ENCODE measurements at regions not wholly inside any gene's neighbourhood (a gene's known extent, or its start where the extent isn't known, plus 50 kb on each side); places are given as distances from the start of the nearest gene placed in this dataset.
A peak's percentile ranks its signal among the peaks of the same experiment; 100 is the strongest.
"Not testable (repeated sequence)": the region's sequence is repeated elsewhere in the genome, so short reads cannot be mapped to it uniquely, and the experiment has no call there.

DNA sequence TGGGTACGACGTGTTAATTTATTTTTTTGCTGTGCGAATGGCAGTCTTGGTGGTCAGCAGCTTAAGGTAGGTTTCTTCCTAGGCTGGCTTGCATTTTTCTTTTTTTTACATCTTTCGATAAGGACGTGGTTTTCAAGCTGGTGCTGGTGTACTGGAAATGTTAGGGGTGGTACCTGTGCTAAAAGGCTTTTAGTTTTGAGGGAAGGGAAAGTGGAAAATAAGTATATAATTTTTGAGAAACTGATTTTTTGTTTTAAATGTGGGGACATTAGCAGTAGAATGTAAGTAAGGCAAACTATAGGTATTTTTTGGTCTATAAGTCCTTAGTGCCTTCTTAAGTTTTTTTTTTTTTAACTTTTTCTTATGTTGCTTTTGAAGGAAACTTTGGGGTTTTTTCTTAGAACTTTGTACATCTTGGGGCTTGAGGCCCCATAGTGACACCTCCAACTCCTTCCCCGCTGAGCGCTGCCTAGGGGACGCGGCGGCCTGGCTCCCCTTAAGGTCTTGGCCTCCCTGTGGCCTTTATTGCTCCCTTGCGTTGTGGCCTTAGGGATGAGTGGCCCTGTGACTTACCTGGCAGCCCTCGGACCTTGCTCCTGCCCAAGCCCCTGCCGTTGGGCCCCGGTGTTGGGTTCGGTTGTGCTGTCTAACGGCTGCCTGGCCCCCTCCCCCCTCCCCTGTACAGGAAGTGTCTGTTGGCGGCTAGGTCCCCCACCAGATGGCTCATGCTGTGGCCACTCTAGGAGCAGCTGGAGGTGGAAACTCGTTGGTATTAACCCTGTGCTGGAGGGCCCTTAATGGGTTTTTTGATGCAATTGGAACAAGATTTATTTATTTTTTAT, 88.0 kb upstream of the RPRML start:
- peak; percentile 95 for ATAC-seq (ENCODE audit: low FRiP score)

DNA sequence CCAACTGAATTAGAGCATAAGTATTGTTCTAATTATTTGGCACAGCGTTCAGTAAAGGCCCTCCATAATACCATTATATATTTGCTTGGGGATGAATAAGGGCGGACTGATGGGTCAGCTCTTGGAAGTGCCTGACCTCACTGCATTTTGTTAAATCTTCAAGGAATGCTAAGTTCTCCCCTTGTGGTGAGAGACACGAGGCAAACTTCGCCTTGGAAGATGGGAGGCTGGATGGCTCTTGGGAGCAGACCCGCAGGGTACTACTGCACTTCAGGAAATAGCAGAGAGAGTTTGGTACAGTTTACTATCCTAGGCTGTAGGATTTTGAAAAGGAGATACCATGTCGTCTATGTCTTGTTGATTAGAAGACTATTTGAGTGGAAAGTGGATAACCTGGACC, 87.0 kb upstream of the RPRML start:
- TF ChIP-seq, protein P1, sequence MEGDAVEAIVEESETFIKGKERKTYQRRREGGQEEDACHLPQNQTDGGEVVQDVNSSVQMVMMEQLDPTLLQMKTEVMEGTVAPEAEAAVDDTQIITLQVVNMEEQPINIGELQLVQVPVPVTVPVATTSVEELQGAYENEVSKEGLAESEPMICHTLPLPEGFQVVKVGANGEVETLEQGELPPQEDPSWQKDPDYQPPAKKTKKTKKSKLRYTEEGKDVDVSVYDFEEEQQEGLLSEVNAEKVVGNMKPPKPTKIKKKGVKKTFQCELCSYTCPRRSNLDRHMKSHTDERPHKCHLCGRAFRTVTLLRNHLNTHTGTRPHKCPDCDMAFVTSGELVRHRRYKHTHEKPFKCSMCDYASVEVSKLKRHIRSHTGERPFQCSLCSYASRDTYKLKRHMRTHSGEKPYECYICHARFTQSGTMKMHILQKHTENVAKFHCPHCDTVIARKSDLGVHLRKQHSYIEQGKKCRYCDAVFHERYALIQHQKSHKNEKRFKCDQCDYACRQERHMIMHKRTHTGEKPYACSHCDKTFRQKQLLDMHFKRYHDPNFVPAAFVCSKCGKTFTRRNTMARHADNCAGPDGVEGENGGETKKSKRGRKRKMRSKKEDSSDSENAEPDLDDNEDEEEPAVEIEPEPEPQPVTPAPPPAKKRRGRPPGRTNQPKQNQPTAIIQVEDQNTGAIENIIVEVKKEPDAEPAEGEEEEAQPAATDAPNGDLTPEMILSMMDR (IDR thresholded peaks at IDR 0.05) = no peak
- ATAC-seq (ENCODE audit: low FRiP score) = no peak
- DNase-seq (ENCODE audit: low spot score) = no peak

More for the DNA sequence above, 88.0 kb upstream of the RPRML start:
- DNase-seq (ENCODE audit: low spot score) = peak; percentile 37
- TF ChIP-seq, protein P1 (IDR thresholded peaks at IDR 0.05) = no peak

DNA sequence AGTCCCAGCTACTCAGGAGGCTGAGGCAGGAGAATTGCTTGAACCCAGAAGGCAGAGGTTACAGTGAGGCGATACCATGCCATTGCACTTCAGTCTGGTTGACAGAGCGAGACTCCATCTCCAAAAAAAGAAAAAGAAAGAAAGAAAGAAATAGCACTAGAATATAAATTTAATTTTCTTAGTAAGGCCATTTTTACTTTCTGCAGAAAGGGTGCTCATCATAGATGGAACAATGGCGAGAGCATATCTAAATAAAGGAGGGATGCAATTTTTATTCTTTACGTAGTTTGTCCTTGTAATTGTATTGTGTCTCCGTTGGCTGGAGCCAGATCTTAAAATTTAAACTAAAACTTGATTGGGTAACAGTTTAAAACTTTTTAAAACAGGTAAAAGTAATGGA, 85.6 kb upstream of the RPRML start:
- TF ChIP-seq, protein P1 (IDR thresholded peaks at IDR 0.05) = no peak
- DNase-seq (ENCODE audit: low spot score) = no peak
- ATAC-seq (ENCODE audit: low FRiP score) = no peak

DNA sequence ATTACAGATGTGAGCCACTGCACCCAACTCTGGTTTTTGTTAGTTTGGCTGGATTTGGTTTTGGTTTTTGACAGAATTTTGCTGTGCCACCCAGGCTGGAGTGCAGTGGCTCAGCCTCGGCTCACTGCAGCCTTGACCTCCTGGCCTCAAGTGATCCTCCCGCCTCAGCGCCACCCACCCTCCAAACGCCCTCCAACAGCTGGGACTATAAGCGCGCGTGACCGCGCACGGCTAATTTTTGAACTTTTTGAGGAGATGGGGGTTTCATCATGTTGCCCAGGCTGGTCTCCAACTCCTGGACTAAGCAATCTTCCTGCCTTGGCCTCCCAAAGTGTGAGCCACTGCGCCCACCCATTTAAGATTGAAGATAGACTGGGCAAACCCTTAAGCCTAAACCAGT, 84.4 kb upstream of the RPRML start:
- no peak for ATAC-seq (ENCODE audit: low FRiP score)
- no peak for DNase-seq (ENCODE audit: low spot score)
- TF ChIP-seq, protein P1 (IDR thresholded peaks at IDR 0.05) = no peak

DNA sequence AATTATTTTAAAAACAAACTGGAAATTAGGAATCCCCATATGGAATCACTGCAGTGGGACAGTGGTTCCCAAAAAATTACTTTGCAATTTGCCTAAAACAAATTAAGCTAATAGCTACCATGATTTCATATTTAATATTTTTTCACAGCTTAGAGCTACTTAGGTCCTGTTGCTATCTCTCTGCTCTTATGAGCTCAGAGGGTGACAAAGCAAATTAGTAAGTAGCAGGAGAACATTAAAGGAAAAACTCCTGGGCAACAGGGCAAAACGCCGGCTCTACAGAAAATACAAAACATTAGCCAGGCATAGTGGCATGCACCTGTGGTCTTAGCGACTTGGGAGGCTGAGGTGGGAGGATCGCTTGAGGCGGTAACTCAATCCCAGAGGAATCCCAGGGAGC, 83.8 kb upstream of the RPRML start:
- not testable (repeated sequence) for DNase-seq (ENCODE audit: low spot score); ATAC-seq (ENCODE audit: low FRiP score)

- not testable (repeated sequence) for DNase-seq (ENCODE audit: low spot score); ATAC-seq (ENCODE audit: low FRiP score)
Observed at GRCh38 chr17:47060005-47060404, 81.0 kb upstream of the RPRML start.

GRCh38 chr17:47057830-47058229, 78.8 kb upstream of the RPRML start:
- ATAC-seq (ENCODE audit: low FRiP score) = no peak
- TF ChIP-seq, protein P1 (IDR thresholded peaks at IDR 0.05) = no peak
- no peak for DNase-seq (ENCODE audit: low spot score)

- not testable (repeated sequence) for ATAC-seq (ENCODE audit: low FRiP score); DNase-seq (ENCODE audit: low spot score)
Observed at GRCh38 chr17:47057279-47057678, 78.2 kb upstream of the RPRML start.

DNA sequence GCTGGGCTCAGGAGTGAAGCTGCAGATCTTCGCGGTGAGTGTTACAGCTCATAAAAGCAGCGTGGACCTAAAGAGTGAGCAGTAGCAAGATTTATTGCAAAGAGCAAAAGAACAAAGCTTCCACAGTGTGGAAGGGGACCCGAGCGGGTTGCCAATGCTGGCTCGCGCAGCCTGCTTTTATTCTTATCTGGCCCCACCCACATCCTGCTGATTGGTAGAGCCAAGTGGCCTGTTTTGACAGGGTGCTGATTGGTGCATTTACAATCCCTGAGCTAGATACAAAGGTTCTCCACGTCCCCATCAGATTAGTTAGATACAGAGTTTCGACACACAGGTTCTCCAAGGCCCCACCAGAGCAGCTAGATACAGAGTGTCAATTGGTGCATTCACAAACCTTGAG, 77.6 kb upstream of the RPRML start:
- ATAC-seq (ENCODE audit: low FRiP score); DNase-seq (ENCODE audit: low spot score): not testable (repeated sequence)

All from omental fat pad (tissue), 3 donors.